HepG2 (cell line): ENCODE measurements at regions not wholly inside any gene's neighbourhood (a gene's known extent, or its start where the extent isn't known, plus 50 kb on each side); places are given as distances from the start of the nearest gene placed in this dataset.

Experiments
- ATAC-seq: fragments of 200-7000 bp; cut with Tn5 transposase; 3 replicates; pipeline ENCODE4 v1.9.1; 2020; ENCODE audit warnings: mild to moderate bottlenecking, moderate library complexity
- BruUV-seq: library from RNA; stranded (reverse); fragments of 400-500 nt; replicated peaks from 2 replicates; lab custom pipeline; 2021; lab: Mats Ljungman, UMichigan
- CTCF ChIA-PET: fragments of 300-600 bp; formaldehyde crosslinking; extraction: SDS; loops from one replicate; lab custom pipeline; 2021; ENCODE audit warnings: low total read pairs, inconsistent platforms, low intra/inter-chr PET ratio; lab: Yijun Ruan, JAX
- POLR2A ChIA-PET: fragments of 350-600 bp; sonication (Branson Sonifier 250); formaldehyde crosslinking; loops from one replicate; lab custom pipeline; 2020; ENCODE audit warnings: antibody characterized with exemption, inconsistent platforms; lab: Yijun Ruan, JAX
- DNase-seq: peaks from one replicate; pipeline ENCODE4 v3.0.0-alpha.2; 2015; ENCODE audit warnings: low spot score
- FAIRE-seq: peaks from 3 replicates; lab custom pipeline; 2011; peaks lifted over from hg19 to GRCh38; lab: Jason Lieb, UNC
- H2AFZ ChIP-seq: one replicate; pipeline ENCODE4 v1.6.1; 2011; ENCODE audit warnings: low read length, inconsistent platforms
- H3K27ac ChIP-seq: fragments of 300-600 bp; 3 replicates; pipeline ENCODE4 v1.8.0; 2011; ENCODE audit warnings: mixed run types, mild to moderate bottlenecking, mixed read lengths, low read length, inconsistent platforms; ENCODE audit not compliant: insufficient read depth; ENCODE audit errors: extremely low read length
- H3K27me3 ChIP-seq, 2 experiments: fragments of 200-600 bp in 1 of 2; 2 replicates in 1 of 2; 3 replicates in 1 of 2; pipeline versions ENCODE4 v1.6.0 to v1.8.0; 2011; ENCODE audit warnings: low read length in 2 of 2, mild to moderate bottlenecking in 2 of 2, moderate library complexity in 2 of 2, inconsistent platforms in 1 of 2; ENCODE audit not compliant: insufficient read depth in 2 of 2, control insufficient read depth in 1 of 2
- H3K36me3 ChIP-seq, 2 experiments: fragments of 200-600 bp in 1 of 2; replicated peaks in 1 of 2; 2 replicates in 1 of 2; 3 replicates in 1 of 2; pipeline versions ENCODE4 v1.5.1 to v1.8.0; 2011; ENCODE audit warnings: low read length in 2 of 2, inconsistent platforms in 1 of 2; ENCODE audit not compliant: insufficient read depth in 2 of 2, control insufficient read depth in 1 of 2
- H3K4me1 ChIP-seq: 2 replicates; pipeline ENCODE4 v1.5.1; 2012; ENCODE audit warnings: low read length, inconsistent platforms; ENCODE audit not compliant: insufficient read depth
- H3K4me2 ChIP-seq: 2 replicates; pipeline ENCODE4 v1.6.0; 2011; ENCODE audit warnings: low read depth, low read length, inconsistent platforms
- H3K4me3 ChIP-seq, 3 experiments: fragments of 200-600 bp in 1 of 3; sonication (generic), shearing (Covaris generic) in 1 of 3; replicated peaks in 1 of 3; 2 replicates each; pipeline ENCODE4 v1.5.1; 2011 to 2016; ENCODE audit warnings: low read length in 3 of 3, inconsistent platforms in 2 of 3, low read depth in 2 of 3, mild to moderate bottlenecking in 2 of 3, control low read depth in 1 of 3, mixed read lengths in 1 of 3; ENCODE audit not compliant: insufficient read depth in 1 of 3
- H3K79me2 ChIP-seq: one replicate; pipeline ENCODE4 v1.6.1; 2011; ENCODE audit warnings: low read length, inconsistent platforms; ENCODE audit not compliant: insufficient read depth
- H3K9ac ChIP-seq: 2 replicates; pipeline ENCODE4 v1.6.0; 2011; ENCODE audit warnings: mild to moderate bottlenecking, low read depth, low read length, inconsistent platforms; ENCODE audit not compliant: insufficient read depth
- H3K9me3 ChIP-seq: 2 replicates; pipeline ENCODE4 v1.5.1; 2012; ENCODE audit warnings: mild to moderate bottlenecking, low read length
- H4K20me1 ChIP-seq: 2 replicates; pipeline ENCODE4 v1.6.0; 2011; ENCODE audit warnings: inconsistent platforms, mild to moderate bottlenecking, low read length, moderate library complexity; ENCODE audit not compliant: insufficient read depth
- FLYWCH1 ChIP-seq: sonication (generic); formaldehyde crosslinking; IDR thresholded peaks from 2 replicates; pipeline ENCODE4 v1.8.1; 2023; ENCODE audit warnings: mild to moderate bottlenecking, missing genetic modification reagents
- LCORL ChIP-seq, 2 experiments: fragments of 450-650 bp in 1 of 2; sonication (generic) in 1 of 2; formaldehyde crosslinking in 1 of 2; IDR thresholded peaks; 2 replicates each; pipeline versions ENCODE4 v1.5.0 to v1.6.1; 2017 to 2020; ENCODE audit warnings: antibody characterized with exemption in 1 of 2, missing genetic modification reagents in 1 of 2
- ZFX ChIP-seq: sonication (generic); formaldehyde crosslinking; IDR thresholded peaks from 2 replicates; pipeline ENCODE4 v1.4.0; 2020; ENCODE audit warnings: mild to moderate bottlenecking, low read depth, missing genetic modification reagents, moderate library complexity
- ZNF564 ChIP-seq: sonication (generic); formaldehyde crosslinking; IDR thresholded peaks from 2 replicates; pipeline ENCODE4 v1.8.1; 2023; ENCODE audit warnings: mild to moderate bottlenecking, missing genetic modification reagents
- WGBS: methylation state at CpG from one replicate; pipeline ENCODE4 v1.1.6; 2017; ENCODE audit warnings: low lambda C conversion rate; 5-methylcytosine and 5-hydroxymethylcytosine counted together
- in situ Hi-C: cut with HindIII; loops from 2 replicates; pipeline ENCODE4 v1.10.0; 2017; ENCODE audit warnings: low pct_unique_long_range_greater_than_20kb; ENCODE audit not compliant: extremely low pct_ligation_motif_present
- intact Hi-C: fragments of 100-400 bp; cut with micrococcal nuclease; formaldehyde crosslinking; loops from one replicate; pipeline ENCODE4 v1.10.0; 2022; ENCODE audit not compliant: unreplicated experiment
- TF ChIP-seq, protein P1 (sequence below), 2 experiments: fragments of 450-650 bp in 1 of 2; sonication (generic) in 1 of 2; formaldehyde crosslinking in 1 of 2; IDR thresholded peaks; 2 replicates each; pipeline versions ENCODE4 v1.6.1 to v1.8.0; 2016 to 2022; ENCODE audit warnings: antibody characterized with exemption in 1 of 2, mild to moderate bottlenecking in 1 of 2, missing genetic modification reagents in 1 of 2

DNA sequence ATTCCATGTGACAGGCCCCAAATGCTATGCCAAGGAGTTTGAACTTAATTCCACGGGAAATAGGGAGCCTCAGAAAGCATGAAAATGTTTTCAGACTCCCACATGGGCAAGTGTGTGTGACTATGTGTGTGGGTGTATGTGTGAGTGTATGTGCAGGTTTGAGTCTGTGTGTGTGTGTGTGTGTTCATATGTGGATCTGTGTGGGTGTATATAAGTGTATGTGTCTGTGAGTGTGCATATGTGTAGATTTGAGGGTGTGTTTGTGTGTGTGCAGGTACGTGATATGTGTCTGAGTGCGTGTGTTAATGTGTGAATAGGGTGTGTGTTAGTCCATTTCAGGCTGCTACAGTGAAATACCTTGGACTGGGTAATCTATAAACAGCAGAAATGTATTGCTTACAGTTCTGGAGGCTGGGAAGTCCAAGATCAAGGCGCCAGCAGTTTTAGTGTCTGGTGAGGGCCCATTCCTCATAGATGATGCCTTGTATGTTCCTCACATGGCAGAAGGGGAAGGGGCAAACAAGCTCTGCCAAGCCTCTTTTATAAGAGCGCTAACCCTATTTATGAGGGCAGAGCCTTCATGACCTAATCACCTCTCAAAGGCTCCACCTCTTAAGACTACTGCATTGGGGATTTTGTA is 181.1 kb upstream of the TAB2 start:
- Histone ChIP-seq H2AFZ (no peak overlapping the region), H3K36me3 (no peaks in the 10 kb centered on the region), H3K9me3 (no peaks in the 10 kb centered on the region), H3K4me2 (0 out of 2 replicates have a peak overlapping the region, but pooled peaks have one; percentile 13), H3K27me3 (peaks cover 0 to 22% of the 10 kb centered on the region in 2 experiments; a peak in 3 of 5 replicates), H3K79me2 (no peaks in the 10 kb centered on the region), H4K20me1 (no peaks in the 10 kb centered on the region), H3K9ac (no peak overlapping the region), H3K4me1 (peaks cover 11% of the 10 kb centered on the region; the same call in 1 of the 2 replicates), H3K27ac (no peak overlapping the region), H3K4me3 (no peak overlapping the region)
- no peak for FAIRE-seq
- ATAC-seq, result no peak
- in situ Hi-C loops, result no loop called here
- CTCF ChIA-PET, result no interaction called here
- intact Hi-C loops, result no loop called here
- POLR2A ChIA-PET, result no interaction called here
- 0 out of 2 replicates have a peak, but pooled peaks have one; percentile 17 for TF ChIP-seq ZFX (CRISPR knock-in tag)
- TF ChIP-seq, protein P1, sequence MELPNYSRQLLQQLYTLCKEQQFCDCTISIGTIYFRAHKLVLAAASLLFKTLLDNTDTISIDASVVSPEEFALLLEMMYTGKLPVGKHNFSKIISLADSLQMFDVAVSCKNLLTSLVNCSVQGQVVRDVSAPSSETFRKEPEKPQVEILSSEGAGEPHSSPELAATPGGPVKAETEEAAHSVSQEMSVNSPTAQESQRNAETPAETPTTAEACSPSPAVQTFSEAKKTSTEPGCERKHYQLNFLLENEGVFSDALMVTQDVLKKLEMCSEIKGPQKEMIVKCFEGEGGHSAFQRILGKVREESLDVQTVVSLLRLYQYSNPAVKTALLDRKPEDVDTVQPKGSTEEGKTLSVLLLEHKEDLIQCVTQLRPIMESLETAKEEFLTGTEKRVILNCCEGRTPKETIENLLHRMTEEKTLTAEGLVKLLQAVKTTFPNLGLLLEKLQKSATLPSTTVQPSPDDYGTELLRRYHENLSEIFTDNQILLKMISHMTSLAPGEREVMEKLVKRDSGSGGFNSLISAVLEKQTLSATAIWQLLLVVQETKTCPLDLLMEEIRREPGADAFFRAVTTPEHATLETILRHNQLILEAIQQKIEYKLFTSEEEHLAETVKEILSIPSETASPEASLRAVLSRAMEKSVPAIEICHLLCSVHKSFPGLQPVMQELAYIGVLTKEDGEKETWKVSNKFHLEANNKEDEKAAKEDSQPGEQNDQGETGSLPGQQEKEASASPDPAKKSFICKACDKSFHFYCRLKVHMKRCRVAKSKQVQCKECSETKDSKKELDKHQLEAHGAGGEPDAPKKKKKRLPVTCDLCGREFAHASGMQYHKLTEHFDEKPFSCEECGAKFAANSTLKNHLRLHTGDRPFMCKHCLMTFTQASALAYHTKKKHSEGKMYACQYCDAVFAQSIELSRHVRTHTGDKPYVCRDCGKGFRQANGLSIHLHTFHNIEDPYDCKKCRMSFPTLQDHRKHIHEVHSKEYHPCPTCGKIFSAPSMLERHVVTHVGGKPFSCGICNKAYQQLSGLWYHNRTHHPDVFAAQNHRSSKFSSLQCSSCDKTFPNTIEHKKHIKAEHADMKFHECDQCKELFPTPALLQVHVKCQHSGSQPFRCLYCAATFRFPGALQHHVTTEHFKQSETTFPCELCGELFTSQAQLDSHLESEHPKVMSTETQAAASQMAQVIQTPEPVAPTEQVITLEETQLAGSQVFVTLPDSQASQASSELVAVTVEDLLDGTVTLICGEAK (IDR thresholded peaks at IDR 0.05), result peak; percentile 8; the same call in 1 of the 2 replicates
- TF ChIP-seq, protein P1 (CRISPR knock-in tag; IDR thresholded peaks at IDR 0.05), result no peak
- TF ChIP-seq FLYWCH1 (CRISPR knock-in tag), result no peak
- peak; percentile 31; the same call in 1 of the 2 replicates for TF ChIP-seq LCORL (IDR thresholded peaks at IDR 0.05)
- TF ChIP-seq LCORL (CRISPR knock-in tag; IDR thresholded peaks at IDR 0.05), result no peak
- TF ChIP-seq ZNF564 (CRISPR knock-in tag), result peak; percentile 97
- no TSS peak for BruUV-seq
- DNase-seq, result no peak
- whole genome bisulfite sequencing, result 15% methylated on average over 5 of the region's 5 CpGs
